A549 (cell line): ENCODE measurements at regions not wholly inside any gene's neighbourhood (a gene's known extent, or its start where the extent isn't known, plus 50 kb on each side); places are given as distances from the start of the nearest gene placed in this dataset.

ENCODE experiments used
- ATAC-seq, 2 experiments: fragments of 200-7000 bp in 1 of 2; fragments of >200 bp in 1 of 2; cut with Nextera tagmentation in 1 of 2; cut with Tn5 transposase in 1 of 2; 3 replicates each; pipeline versions ENCODE4 v1.8.0 to v1.9.1; 2018 to 2020; ENCODE audit warnings: mild to moderate bottlenecking in 1 of 2, moderate library complexity in 1 of 2
- CTCF ChIA-PET: fragments of 300-600 bp; sonication (Branson Sonifier 250); formaldehyde crosslinking; extraction: SDS; loops from one replicate; lab custom pipeline; 2021; ENCODE audit warnings: antibody characterized with exemption, inconsistent platforms; lab: Yijun Ruan, JAX
- POLR2A ChIA-PET: fragments of 350-600 bp; formaldehyde crosslinking; extraction: SDS; loops from one replicate; lab custom pipeline; 2021; ENCODE audit warnings: antibody characterized with exemption, inconsistent platforms; lab: Yijun Ruan, JAX
- DNase-seq, 2 experiments: peaks; one replicate each; pipeline versions ENCODE4 v3.0.0 to v3.0.0-alpha.2; 2011 to 2016; ENCODE audit warnings: low read depth in 1 of 2, low spot score in 1 of 2
- FAIRE-seq: peaks from 2 replicates; lab custom pipeline; 2011; peaks lifted over from hg19 to GRCh38; lab: Jason Lieb, UNC
- H3K27ac ChIP-seq, 2 experiments: fragments of >200 bp; sonication (Bioruptor Twin); formaldehyde crosslinking; 3 replicates each; pipeline ENCODE4 v1.5.1; 2016 to 2017
- H3K4me1 ChIP-seq: fragments of >200 bp; sonication (Bioruptor Twin); formaldehyde crosslinking; 3 replicates; pipeline ENCODE4 v1.6.1; 2016
- H3K4me2 ChIP-seq: fragments of >200 bp; sonication (Bioruptor Twin); formaldehyde crosslinking; 3 replicates; pipeline ENCODE4 v1.6.1; 2016
- H3K4me3 ChIP-seq: fragments of >200 bp; sonication (Bioruptor Twin); formaldehyde crosslinking; 3 replicates; pipeline ENCODE4 v1.5.1; 2016
- H3K9me3 ChIP-seq: fragments of >200 bp; sonication (Bioruptor Twin); formaldehyde crosslinking; 3 replicates; pipeline ENCODE4 v1.6.1; 2016
- CBX2 ChIP-seq: fragments of 200-600 bp; sonication (generic); IDR thresholded peaks from 2 replicates; pipeline ENCODE4 v1.6.1; 2016; ENCODE audit warnings: low read depth, mild to moderate bottlenecking, borderline replicate concordance
- FOSL2 ChIP-seq, 2 experiments: fragments of 450-650 bp in 1 of 2; fragments of >200 bp in 1 of 2; sonication (Bioruptor Twin) in 1 of 2; formaldehyde crosslinking; IDR thresholded peaks; 2 replicates each; pipeline versions ENCODE4 v1.5.0 to v1.6.1; 2016 to 2020; ENCODE audit warnings: mild to moderate bottlenecking in 1 of 2, moderate library complexity in 1 of 2
- KDM1A ChIP-seq: fragments of 200-600 bp; sonication (generic); IDR thresholded peaks from 2 replicates; pipeline ENCODE4 v1.6.1; 2016; ENCODE audit warnings: low read depth, mild to moderate bottlenecking
- MAFK ChIP-seq: fragments of 450-650 bp; IDR thresholded peaks from 2 replicates; pipeline ENCODE4 v1.6.1; 2014; ENCODE audit not compliant: partially characterized antibody
- RARB ChIP-seq: fragments of 250-450 bp; sonication (Bioruptor Pico); IDR thresholded peaks from 2 replicates; pipeline ENCODE4 v1.8.0; 2021; ENCODE audit warnings: mild to moderate bottlenecking, moderate library complexity
- REST ChIP-seq: fragments of 200-600 bp; sonication (generic); IDR thresholded peaks from 2 replicates; pipeline ENCODE4 v1.6.1; 2016; ENCODE audit warnings: antibody characterized with exemption, mild to moderate bottlenecking, moderate library complexity
- RFX5 ChIP-seq: fragments of 450-650 bp; IDR thresholded peaks from 2 replicates; pipeline ENCODE4 v1.7.1; 2014; ENCODE audit warnings: antibody characterized with exemption, mild to moderate bottlenecking, moderate library complexity
- RNF2 ChIP-seq: fragments of 200-600 bp; sonication (generic); IDR thresholded peaks from 2 replicates; pipeline ENCODE4 v1.6.1; 2016; ENCODE audit warnings: low read depth, mild to moderate bottlenecking, antibody characterized with exemption, moderate library complexity, borderline replicate concordance
- SMC3 ChIP-seq: fragments of >200 bp; sonication (Bioruptor Twin); formaldehyde crosslinking; IDR thresholded peaks from 3 replicates; pipeline ENCODE4 v1.6.1; 2018; ENCODE audit warnings: inconsistent platforms
- TP53 ChIP-seq: fragments of 250-450 bp; sonication (Bioruptor Pico); IDR thresholded peaks from 2 replicates; pipeline ENCODE4 v1.5.0; 2021; ENCODE audit warnings: mild to moderate bottlenecking, moderate library complexity
- ZFP36 ChIP-seq: fragments of 450-650 bp; IDR thresholded peaks from 2 replicates; pipeline ENCODE4 v1.6.1; 2014; ENCODE audit warnings: borderline replicate concordance; ENCODE audit not compliant: partially characterized antibody
- ZNF302 ChIP-seq: fragments of 250-450 bp; sonication (Bioruptor Pico); IDR thresholded peaks from 2 replicates; pipeline ENCODE4 v1.9.0; 2021; ENCODE audit warnings: inconsistent platforms, mild to moderate bottlenecking, moderate library complexity
- ZSCAN20 ChIP-seq: fragments of 250-450 bp; sonication (Bioruptor Pico); IDR thresholded peaks from 2 replicates; pipeline ENCODE4 v1.8.0; 2022; ENCODE audit warnings: mild to moderate bottlenecking, moderate library complexity
- WGBS: methylation state at CpG from one replicate; pipeline ENCODE4 v1.1.6; 2017; ENCODE audit errors: missing lambda C conversion rate; 5-methylcytosine and 5-hydroxymethylcytosine counted together
- small RNA-seq, 6 experiments: library from RNA; depleted of rRNA; stranded (forward); fragments of <200 nt; gene quantifications; one replicate each; pipeline ENCODE3, GENCODE V24; 2012
- TF ChIP-seq, protein P1 (sequence below): IDR thresholded peaks from 2 replicates; pipeline ENCODE4 v1.6.1; 2012; ENCODE audit warnings: low read depth, borderline replicate concordance
- TF ChIP-seq, protein P2 (sequence below): fragments of >200 bp; sonication (Bioruptor Twin); formaldehyde crosslinking; IDR thresholded peaks from 3 replicates; pipeline ENCODE4 v1.6.1; 2016

GRCh38 chr12:104822941-104823340 lies 135.1 kb downstream of the SLC41A2 start (continued):
- TF ChIP-seq REST (no peak), CBX2 (no peak), ZSCAN20 (CRISPR knock-in tag) (no peak)

GRCh38 chr12:104816845-104817503 lies 141.1 kb downstream of the SLC41A2 start:
- no peak overlapping the region for H3K4me3 ChIP-seq
- no peaks in the 10 kb centered on the region for H3K9me3 ChIP-seq
- POLR2A ChIA-PET = no interaction called here
- H3K27ac ChIP-seq = no peak overlapping the region
- DNase-seq = no peak
- 95% methylated on average over 4 of the region's 4 CpGs for WGBS
- CTCF ChIA-PET = interaction anchor here (0.9 to 1.9 kb wide), 2 partner anchors 343 to 435 kb away, joined by 3 to 4 read pairs; no protein-coding TSS in a partner anchor
- no peak for TF ChIP-seq RNF2
- TF ChIP-seq, protein P1, sequence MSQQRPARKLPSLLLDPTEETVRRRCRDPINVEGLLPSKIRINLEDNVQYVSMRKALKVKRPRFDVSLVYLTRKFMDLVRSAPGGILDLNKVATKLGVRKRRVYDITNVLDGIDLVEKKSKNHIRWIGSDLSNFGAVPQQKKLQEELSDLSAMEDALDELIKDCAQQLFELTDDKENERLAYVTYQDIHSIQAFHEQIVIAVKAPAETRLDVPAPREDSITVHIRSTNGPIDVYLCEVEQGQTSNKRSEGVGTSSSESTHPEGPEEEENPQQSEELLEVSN = no peak
- TF ChIP-seq TP53 (CRISPR knock-in tag) = no peak
- TF ChIP-seq KDM1A = no peak
- no peak for TF ChIP-seq RARB (CRISPR knock-in tag)
- no peak for TF ChIP-seq ZFP36
- no peak for TF ChIP-seq SMC3
- no peak for TF ChIP-seq RFX5
- TF ChIP-seq, protein P2, sequence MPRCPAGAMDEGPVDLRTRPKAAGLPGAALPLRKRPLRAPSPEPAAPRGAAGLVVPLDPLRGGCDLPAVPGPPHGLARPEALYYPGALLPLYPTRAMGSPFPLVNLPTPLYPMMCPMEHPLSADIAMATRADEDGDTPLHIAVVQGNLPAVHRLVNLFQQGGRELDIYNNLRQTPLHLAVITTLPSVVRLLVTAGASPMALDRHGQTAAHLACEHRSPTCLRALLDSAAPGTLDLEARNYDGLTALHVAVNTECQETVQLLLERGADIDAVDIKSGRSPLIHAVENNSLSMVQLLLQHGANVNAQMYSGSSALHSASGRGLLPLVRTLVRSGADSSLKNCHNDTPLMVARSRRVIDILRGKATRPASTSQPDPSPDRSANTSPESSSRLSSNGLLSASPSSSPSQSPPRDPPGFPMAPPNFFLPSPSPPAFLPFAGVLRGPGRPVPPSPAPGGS = no peak
- no peaks in the 10 kb centered on the region for H3K4me1 ChIP-seq
- FAIRE-seq = no peak
- ATAC-seq = no peak
- H3K4me2 ChIP-seq = no peak overlapping the region

DNA sequence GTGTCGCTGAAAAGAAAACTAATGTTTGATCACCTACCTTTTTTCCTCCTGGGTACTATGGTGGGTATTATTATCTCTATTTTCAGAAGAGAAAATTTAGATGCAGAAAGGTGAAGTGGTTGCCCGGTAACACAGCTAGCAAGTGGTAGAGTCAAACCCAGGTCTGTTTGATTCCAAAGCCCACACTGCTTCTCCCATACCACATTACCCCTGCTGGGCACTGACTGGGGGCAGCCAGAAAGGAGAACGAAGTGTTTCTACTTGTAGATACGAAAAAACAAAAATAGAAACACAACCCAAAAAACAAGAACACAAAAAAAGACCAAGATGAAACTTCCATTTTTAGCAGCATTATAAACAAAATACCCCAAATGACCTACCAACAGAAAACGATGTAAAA lies 142.2 kb downstream of the SLC41A2 start:
- Histone ChIP-seq H3K4me3 (no peak overlapping the region), H3K9me3 (no peaks in the 10 kb centered on the region), H3K4me1 (no peaks in the 10 kb centered on the region), H3K27ac (no peak overlapping the region), H3K4me2 (no peak overlapping the region)
- DNase-seq (no peak), FAIRE-seq (no peak), ATAC-seq (no peak)
- ChIA-PET POLR2A (no interaction called here), CTCF (interaction anchor here (1.2 to 1.9 kb wide), 2 partner anchors 25 to 434 kb away, joined by 3 to 4 read pairs; no protein-coding TSS in a partner anchor)
- TF ChIP-seq FOSL2 (IDR thresholded peaks at IDR 0.05) = no peak
- TF ChIP-seq FOSL2 (CRISPR knock-in tag; IDR thresholded peaks at IDR 0.05) = no peak
- no peak for TF ChIP-seq TP53 (CRISPR knock-in tag)
- TF ChIP-seq MAFK = no peak
- 82% methylated on average over 5 of the region's 5 CpGs for WGBS

- ChIA-PET POLR2A (no interaction called here), CTCF (interaction anchor here (1.0 to 1.9 kb wide), 3 partner anchors 13 to 24 kb away, joined by 3 to 7 read pairs (median 3); no protein-coding TSS in a partner anchor)
- peak; percentile 39 for FAIRE-seq
Measured at GRCh38 chr12:104814944-104815343, 143.1 kb downstream of the SLC41A2 start.

More at GRCh38 chr12:104814944-104815343, 143.1 kb downstream of the SLC41A2 start:
- Histone ChIP-seq H3K4me3 (no peak overlapping the region), H3K4me2 (no peak overlapping the region), H3K27ac (no peak overlapping the region), H3K9me3 (no peaks in the 10 kb centered on the region), H3K4me1 (no peaks in the 10 kb centered on the region)
- 59% methylated on average over 3 of the region's 3 CpGs for WGBS
- ATAC-seq (no peak), DNase-seq (no peak)
- no peak for TF ChIP-seq ZNF302
- peak; percentile 91 for TF ChIP-seq MAFK

Small RNA genes lying in the stretch of these regions (small RNA-seq; reads per million reads assigned to genes)
- gene RF00019 = 0 reads per million in 6 experiments
